ENCODE measurements at regions not wholly inside any gene's neighbourhood (a gene's known extent, or its start where the extent isn't known, plus 50 kb on each side); places are given as distances from the start of the nearest gene placed in this dataset.

DNA sequence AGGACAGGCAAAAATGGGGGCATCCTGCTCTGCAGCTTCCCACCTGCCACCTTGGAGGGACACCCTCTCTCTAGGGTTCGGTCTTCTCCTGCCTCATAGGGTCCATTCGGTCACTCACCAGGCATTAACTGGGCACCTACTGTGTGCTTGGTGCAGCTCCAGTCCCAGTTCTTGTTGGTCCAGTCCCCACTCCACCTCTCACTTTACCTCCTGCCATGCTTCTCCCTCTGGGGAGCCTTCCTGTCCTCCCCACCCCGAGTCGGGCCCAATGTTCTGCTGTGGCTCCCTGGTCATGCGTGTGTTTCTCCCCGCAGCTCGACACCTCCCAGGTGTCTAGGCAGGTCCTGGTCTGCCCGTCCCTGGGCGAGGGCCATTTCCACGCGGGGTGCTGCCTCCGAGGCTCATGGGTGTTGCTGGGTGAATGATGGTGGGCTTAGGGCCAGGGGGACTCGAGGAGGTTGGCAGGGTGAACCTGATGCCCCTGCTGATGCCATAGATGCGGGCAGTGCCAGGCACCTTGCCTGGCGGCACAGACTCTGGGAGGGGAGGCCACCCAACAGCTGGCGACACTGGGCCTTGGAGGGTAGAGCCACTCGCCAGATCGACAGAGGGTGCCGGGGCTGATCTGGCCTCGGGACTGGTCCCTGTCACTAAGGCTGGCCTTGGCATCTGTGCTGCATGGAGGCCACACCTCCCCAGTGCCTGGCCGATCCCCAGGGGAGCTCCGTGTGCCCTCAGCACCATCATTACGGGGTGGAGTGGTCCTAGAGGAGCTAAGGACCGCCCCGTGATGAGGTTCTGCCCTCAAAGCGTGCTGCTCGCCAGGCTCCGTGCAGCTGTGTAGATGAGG lies 66.0 kb upstream of the RNU6ATAC start:
- TF ChIP-seq, protein P1, sequence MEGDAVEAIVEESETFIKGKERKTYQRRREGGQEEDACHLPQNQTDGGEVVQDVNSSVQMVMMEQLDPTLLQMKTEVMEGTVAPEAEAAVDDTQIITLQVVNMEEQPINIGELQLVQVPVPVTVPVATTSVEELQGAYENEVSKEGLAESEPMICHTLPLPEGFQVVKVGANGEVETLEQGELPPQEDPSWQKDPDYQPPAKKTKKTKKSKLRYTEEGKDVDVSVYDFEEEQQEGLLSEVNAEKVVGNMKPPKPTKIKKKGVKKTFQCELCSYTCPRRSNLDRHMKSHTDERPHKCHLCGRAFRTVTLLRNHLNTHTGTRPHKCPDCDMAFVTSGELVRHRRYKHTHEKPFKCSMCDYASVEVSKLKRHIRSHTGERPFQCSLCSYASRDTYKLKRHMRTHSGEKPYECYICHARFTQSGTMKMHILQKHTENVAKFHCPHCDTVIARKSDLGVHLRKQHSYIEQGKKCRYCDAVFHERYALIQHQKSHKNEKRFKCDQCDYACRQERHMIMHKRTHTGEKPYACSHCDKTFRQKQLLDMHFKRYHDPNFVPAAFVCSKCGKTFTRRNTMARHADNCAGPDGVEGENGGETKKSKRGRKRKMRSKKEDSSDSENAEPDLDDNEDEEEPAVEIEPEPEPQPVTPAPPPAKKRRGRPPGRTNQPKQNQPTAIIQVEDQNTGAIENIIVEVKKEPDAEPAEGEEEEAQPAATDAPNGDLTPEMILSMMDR (conservative IDR thresholded peaks at IDR 0.05 in 1 of 2, IDR thresholded peaks at IDR 0.05 in 1 of 2; ENCODE audit: extremely low read depth in 1 of 2, insufficient read depth in 1 of 2, low read depth in 1 of 2, low read length in 2 of 2), result no peak
- no peak for TF ChIP-seq EZH2 (IDR thresholded peaks at IDR 0.05; ENCODE audit: borderline replicate concordance, low read length)
